ENCODE measurements at regions not wholly inside any gene's neighbourhood (a gene's known extent, or its start where the extent isn't known, plus 50 kb on each side); places are given as distances from the start of the nearest gene placed in this dataset.

GRCh38 chr20:53738945-53739798 is 145.5 kb upstream of the ZNF217 start:
- no peak for TF ChIP-seq CTCF (IDR thresholded peaks at IDR 0.05; ENCODE audit: low read depth, low read length, missing control alignments)
- no peak overlapping the region for H3K4me3 ChIP-seq (ENCODE audit: low read depth, low read length)
- in situ Hi-C loops (cut with HindIII; ENCODE audit: low sequenced_read_pairs): no loop called here
- no peak for DNase-seq (ENCODE audit: low read depth)

- DNase-seq (ENCODE audit: low read depth): peak; percentile 36
- no peak for TF ChIP-seq CTCF (IDR thresholded peaks at IDR 0.05; ENCODE audit: low read depth, low read length, missing control alignments)
- in situ Hi-C loops (cut with HindIII; ENCODE audit: low sequenced_read_pairs): no loop called here
- H3K4me3 ChIP-seq (ENCODE audit: low read depth, low read length): no peak overlapping the region
Measured at GRCh38 chr20:53738039-53738944, 144.7 kb upstream of the ZNF217 start.

- no peak for DNase-seq (ENCODE audit: low read depth)
- in situ Hi-C loops (cut with HindIII; ENCODE audit: low sequenced_read_pairs): no loop called here
- no peak overlapping the region for H3K4me3 ChIP-seq (ENCODE audit: low read depth, low read length)
- TF ChIP-seq CTCF (IDR thresholded peaks at IDR 0.05; ENCODE audit: low read depth, low read length, missing control alignments): no peak
Measured at GRCh38 chr20:53737396-53738038, 143.9 kb upstream of the ZNF217 start.

GRCh38 chr20:53736757-53737395 is 143.2 kb upstream of the ZNF217 start:
- no peak for TF ChIP-seq CTCF (IDR thresholded peaks at IDR 0.05; ENCODE audit: low read depth, low read length, missing control alignments)
- H3K4me3 ChIP-seq (ENCODE audit: low read depth, low read length): no peak overlapping the region
- no peak for DNase-seq (ENCODE audit: low read depth)
- in situ Hi-C loops (cut with HindIII; ENCODE audit: low sequenced_read_pairs): no loop called here

- no peak for TF ChIP-seq CTCF (IDR thresholded peaks at IDR 0.05; ENCODE audit: low read depth, low read length, missing control alignments)
- no peak for DNase-seq (ENCODE audit: low read depth)
Measured at GRCh38 chr20:53736122-53736756, 142.6 kb upstream of the ZNF217 start.

More at GRCh38 chr20:53736122-53736756, 142.6 kb upstream of the ZNF217 start:
- H3K4me3 ChIP-seq (ENCODE audit: low read depth, low read length): no peak overlapping the region
- in situ Hi-C loops (cut with HindIII; ENCODE audit: low sequenced_read_pairs): no loop called here

All from astrocyte of the cerebellum (primary cell).